ENCODE measurements at regions not wholly inside any gene's neighbourhood (a gene's known extent, or its start where the extent isn't known, plus 50 kb on each side); places are given as distances from the start of the nearest gene placed in this dataset.

GRCh38 chrX:65195621-65196020, 219.4 kb upstream of the ZC4H2 start:
- TF ChIP-seq SUZ12 (IDR thresholded peaks at IDR 0.05) (no peak), LEF1 (IDR thresholded peaks at IDR 0.05; ENCODE audit: borderline replicate concordance) (no peak), FOXA1 (IDR thresholded peaks at IDR 0.05) (no peak), PKNOX1 (IDR thresholded peaks at IDR 0.05) (no peak), ELF4 (IDR thresholded peaks at IDR 0.05) (no peak), SP1 (IDR thresholded peaks at IDR 0.05) (no peak), FOXM1 (IDR thresholded peaks at IDR 0.05; ENCODE audit: borderline replicate concordance) (no peak), FOXK2 (IDR thresholded peaks at IDR 0.05) (no peak), TARDBP (IDR thresholded peaks at IDR 0.05) (no peak), ZNF384 (IDR thresholded peaks at IDR 0.05) (no peak), NFRKB (IDR thresholded peaks at IDR 0.05) (no peak), ARNT (IDR thresholded peaks at IDR 0.05) (no peak), HDGF (IDR thresholded peaks at IDR 0.05; ENCODE audit: borderline replicate concordance) (no peak)
